Fibroblast of skin of scalp (primary cell): ENCODE measurements at regions not wholly inside any gene's neighbourhood (a gene's known extent, or its start where the extent isn't known, plus 50 kb on each side); places are given as distances from the start of the nearest gene placed in this dataset.
"Not testable (repeated sequence)": the region's sequence is repeated elsewhere in the genome, so short reads cannot be mapped to it uniquely, and the experiment has no call there.

Source experiments
- DNase-seq: peaks from one replicate; pipeline ENCODE4 v3.0.0-alpha.2; 2013

GRCh38 chr6:84349542-84349941, 122.1 kb upstream of the CEP162 start:
- DNase-seq = no peak

GRCh38 chr6:84348801-84349200, 121.4 kb upstream of the CEP162 start:
- DNase-seq = no peak

DNA sequence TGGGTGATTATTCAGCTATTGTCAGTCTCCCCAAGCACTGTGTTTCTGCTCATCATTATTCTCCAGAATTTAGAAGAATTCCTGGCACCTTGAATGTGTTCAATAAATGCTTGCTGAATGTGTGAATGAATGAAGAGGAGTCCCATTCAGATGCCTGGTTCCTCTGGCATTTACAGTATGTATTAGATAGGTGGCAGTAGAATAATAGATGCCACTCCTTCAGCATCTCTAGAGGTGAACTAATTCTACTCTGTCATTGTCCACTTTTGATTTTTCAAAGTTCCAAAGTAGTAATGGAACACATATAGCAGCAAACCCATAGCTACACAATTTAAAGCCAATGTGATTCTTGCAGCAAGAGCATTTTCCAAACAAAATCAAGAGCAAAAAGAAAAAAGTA, 118.9 kb upstream of the CEP162 start:
- DNase-seq = peak; percentile 7

DNA sequence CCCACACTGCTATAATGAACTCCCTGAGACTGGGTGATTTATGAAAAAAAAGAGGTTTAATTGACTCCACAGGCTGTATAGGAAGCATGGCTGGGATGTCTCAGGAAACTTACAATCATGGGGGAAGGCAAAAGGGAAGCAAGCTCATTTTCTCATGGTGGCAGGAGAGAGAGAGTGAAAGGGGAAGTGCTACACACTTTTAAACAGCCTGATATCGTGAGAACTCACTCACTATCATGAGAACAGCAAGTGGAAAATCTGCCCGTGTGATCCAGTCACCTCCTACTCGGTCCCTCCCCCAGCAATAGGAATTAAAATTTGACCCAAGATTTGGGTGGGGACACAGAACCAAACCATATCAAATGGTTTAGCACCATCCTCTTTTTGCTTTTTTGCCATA, 116.6 kb upstream of the CEP162 start:
- no peak for DNase-seq

DNA sequence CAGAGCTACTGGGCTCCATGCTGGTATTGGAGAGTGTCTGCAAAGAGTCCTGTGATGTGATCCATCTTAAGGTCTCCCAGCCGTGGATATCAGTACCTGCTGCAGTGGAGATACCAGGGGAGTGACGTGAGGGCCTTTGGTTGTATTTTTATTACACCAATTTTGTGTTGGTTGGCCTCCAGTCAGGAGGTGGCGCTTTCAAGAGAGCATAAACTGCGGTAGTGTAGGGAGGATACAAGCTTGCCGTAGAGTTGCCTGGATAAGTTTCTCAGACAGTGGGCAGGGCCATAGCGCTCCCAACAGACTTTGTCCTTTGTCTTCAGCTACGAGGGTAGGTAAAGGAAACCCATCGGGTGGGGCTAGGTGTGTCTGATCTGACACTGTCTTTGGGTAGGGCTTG, 113.0 kb upstream of the CEP162 start:
- no peak for DNase-seq

DNA sequence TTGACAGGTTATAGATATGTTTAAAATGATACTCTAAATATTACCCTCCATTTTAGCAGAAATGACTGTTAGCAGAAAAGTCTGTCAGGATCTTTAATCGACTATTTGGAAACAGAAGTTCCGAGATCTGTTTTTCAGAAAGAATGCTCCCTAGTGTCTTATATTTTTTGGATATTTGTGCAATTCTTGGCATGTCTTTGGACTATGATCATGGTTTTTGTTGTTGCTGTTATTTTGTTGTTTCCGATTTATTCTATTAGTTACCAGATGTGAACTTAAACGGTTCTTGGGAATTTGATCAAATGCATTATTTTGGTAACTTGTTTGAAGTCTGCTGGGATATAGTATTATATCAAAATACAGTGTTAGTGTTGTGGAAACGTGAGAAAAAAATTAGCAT, 106.4 kb upstream of the CEP162 start:
- DNase-seq = no peak

DNA sequence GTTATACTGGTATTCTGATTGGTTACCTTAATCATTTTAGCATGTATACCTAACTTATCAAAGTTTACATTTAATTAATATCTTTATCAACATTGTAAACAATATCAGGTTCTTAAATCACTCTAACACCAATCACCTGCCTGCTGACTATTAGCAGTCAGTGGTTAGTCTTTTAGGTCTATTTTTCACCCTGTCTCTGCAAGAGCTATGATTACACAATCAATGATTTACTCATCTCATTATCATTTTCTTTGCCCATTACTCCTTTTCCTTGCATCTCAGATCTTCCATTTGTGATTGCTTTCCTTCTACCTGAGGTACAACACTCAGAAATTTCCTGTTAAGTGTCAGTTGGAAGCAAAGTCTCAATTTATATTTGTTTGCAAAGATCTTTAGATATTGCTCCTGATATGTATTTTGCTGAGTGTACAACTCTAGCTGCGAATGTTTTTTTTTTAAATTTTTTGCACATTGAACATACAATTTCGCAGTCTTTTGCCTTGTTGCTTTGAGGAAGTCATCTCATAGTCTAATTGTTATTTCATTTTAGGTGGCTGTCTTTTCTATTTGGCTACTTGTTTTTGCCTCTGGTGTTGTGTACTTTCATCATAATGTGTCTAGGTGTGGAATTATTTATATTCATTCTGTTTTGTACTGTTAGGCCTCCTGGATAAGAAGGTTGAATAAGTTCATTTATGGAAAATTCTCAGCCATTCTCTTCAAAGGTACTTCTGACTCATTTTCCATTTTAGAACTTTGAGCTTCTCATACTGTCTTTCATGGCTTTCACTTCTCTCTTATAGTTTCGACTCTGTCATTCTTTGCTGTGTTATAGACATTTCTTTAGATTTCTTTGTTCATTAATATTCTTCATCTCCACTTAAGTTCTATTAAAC, 104.9 kb upstream of the CEP162 start:
- no peak for DNase-seq

GRCh38 chr6:84330325-84330724, 102.9 kb upstream of the CEP162 start:
- DNase-seq = no peak

GRCh38 chr6:84329516-84329915, 102.1 kb upstream of the CEP162 start:
- DNase-seq = no peak

DNA sequence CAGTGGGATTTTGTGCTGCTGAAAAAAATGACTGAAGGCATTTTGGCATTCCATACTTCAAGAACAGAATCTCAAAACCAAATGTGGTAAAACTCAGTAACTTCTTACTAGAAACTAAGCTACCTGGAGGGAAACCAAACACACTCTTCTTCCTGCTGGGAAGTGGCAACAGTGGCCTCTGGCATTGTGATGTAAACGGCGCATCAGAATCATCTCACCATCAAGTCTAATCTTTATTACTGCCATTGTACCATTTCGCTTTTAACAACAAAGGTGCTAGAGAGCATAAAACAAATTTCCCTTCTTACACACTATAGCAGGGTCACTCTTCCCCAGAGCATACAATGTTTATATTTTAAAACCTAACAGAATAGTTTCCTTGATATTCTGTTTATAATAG, 101.6 kb upstream of the CEP162 start:
- no peak for DNase-seq

DNA sequence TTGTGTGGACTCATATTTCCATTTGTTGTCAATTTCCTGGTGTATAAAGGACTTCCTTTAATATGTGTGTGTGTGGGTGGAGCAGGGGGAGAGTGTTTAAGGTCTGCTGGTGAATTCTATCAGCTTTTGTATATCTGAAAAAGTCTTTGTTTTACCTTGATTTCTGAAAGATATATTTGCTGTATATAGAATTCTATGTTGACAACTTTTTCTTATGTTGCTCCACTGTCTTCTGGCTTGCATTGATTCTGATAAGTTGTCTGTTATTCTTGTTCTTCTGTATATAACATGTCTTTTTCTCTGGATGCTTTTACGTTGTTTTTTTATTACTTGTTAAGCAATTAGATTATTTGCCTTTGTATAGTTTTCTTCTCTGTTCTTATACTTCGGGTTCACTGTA, 90.0 kb upstream of the CEP162 start:
- DNase-seq = no peak

DNA sequence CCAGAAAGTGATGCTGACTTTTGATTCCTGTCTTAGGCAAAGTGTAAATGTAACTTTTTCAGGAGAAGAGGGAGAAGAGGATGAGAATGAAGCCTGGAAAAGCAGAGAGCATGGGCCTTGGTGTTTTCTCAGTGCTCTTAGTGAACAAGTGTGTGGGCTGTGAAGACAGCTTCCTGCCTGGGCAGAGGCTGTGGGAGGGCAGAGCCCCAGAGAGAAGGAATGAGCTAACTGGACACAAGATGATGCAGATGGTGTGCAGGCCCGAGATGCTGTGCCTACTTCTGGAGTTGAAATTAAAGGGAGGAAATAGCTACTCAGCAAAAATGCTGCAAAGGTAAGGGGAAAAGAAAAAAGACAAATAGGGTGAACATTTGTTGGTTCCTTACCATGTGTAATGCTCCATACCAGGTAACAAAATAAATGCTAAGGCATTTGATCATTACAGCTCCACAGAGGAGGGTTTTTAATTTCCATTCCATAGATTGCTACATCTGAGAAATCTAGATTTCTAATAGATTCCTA, 87.0 kb upstream of the CEP162 start:
- DNase-seq = no peak

DNA sequence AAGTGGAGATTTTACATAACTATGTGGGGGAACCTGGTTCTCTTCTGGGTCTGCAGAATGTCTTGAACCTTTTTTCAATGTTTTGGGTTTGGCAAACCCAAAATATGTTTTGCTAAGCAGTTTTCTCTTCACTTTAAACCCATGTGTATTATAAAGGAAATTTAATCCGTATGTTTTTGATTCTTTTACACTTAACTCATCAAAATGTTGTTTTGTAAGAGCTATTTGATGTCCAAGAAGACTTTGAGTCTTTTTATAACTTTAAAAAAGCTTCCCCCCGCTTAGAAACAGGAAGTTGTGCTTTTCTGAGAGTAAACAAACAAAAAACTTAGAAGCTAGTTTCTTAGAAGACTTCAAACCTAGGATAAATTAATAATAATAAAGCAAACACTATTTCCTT, 81.9 kb upstream of the CEP162 start:
- DNase-seq = no peak

DNA sequence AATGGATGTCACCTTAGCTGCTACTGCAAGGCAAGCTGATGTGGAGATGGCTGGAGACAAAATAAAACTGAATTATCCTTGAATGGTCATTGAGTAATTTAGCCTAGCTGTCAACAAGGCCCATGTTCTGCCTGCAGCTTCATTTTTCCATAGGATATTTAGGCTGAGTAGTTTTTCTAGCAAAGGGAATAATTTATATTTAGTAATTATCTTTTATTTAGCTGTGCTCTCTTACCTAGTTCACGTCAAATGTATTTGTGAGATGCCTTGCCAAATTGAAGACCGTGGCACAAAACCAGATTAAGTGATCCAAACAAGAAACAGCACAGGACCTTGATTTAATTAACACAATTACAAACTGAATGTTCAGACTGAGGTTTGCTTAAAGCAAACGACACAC, 77.4 kb upstream of the CEP162 start:
- DNase-seq = no peak

DNA sequence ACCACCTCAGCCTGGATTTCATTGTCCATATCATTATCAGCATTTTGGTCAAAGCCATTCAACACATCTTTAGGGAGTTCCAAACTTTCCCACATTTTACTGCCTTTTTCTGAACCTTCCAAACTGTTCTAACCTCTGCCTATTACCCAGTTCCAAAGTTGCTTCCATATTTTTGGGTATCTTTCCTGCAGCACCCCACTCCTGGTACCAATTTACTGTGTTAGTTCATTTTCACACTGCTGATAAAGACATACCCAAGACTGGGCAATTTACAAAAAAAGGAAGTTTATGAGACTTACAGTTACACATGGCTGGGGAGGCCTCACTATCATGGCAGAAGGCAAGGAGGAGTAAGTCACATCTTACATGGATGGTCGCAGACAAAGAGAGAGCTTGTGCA, 63.6 kb upstream of the CEP162 start:
- DNase-seq = not testable (repeated sequence)

DNA sequence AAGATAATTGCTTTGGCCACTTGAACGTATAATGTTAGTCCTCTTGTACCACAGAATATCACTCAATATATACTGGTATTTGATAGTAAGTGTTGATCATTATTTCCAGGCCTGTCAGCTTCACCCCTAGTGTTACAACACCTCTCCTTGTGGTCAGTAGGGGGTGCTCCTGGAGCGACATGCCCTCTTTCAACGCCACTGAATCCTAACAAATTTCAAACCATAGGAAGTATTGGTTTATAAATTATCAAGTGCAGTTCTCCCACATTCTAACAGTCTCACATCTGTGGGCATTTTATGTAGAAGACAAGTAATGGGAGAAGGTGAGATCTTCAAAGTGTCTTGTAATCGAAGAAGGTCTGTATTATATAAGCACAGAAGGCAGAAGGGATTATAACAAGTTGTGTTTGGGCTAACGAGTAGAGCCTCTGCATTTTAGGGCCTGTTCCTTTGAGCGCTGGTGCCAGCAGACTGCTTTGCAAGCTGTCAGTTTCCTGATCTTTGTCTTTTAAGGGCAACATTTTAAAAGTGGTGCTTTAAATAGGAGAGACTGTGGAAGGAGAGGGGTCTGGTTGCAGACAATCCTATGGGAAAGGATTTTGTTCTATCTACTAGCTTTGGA, 57.1 kb upstream of the CEP162 start:
- DNase-seq = peak; percentile 23

DNA sequence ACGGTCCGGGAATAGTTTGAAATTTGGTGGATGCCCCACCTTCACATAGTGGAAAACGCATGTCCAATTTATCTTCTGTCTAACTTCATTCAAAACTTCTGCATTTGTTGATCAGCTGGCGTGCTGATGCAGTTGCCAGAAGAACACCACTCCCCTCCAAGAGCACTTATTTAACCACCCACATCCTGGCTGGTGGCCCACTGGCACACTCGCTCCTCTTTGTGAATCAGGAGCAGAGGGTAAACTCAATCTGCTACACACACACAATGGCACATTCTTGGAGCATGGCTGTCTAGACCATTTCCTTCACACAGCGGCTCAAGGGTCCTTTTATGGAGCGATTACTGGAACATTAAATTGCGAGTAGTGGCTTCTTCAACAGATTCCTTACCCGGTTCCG, 55.1 kb upstream of the CEP162 start:
- peak; percentile 77 for DNase-seq

DNA sequence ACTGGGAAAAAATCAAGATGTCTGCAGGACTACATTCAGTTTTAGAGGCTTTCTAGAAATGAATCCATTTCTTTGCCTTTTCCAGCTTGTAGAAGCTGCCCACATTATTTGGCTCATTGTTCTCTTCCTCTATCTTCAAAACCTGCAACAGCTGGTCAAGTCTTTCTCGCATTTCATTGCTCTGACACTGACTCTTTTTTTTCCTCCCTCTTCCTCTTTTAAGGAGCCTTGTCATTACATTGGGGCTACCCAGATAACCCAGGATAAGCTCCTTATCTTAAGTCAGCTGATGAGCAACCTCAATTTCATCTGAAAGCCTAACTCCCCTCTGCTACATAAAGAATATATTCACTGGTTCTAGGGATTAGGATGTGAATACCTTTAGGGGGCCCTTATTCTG, 53.2 kb upstream of the CEP162 start:
- DNase-seq = no peak

DNA sequence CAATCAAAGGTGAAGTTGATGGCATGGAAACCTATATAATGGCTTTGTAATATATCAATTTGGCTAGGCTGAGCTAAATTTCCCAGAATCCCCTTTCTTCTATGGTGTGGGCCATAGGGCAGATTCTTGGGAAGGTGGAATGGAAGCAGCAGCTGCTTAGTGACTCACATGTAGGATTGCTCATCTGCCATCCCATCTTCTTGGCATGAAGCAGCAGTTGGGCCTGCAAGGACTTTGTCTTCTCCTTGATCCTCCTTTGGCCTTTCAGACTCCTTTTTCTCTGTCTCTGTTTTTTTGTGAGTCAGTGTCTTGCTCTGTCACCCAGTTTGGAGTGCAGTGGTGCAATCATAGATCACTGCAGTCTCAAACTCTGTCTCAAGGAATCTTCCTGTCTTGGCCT, 52.6 kb upstream of the CEP162 start:
- peak; percentile 63 for DNase-seq

DNA sequence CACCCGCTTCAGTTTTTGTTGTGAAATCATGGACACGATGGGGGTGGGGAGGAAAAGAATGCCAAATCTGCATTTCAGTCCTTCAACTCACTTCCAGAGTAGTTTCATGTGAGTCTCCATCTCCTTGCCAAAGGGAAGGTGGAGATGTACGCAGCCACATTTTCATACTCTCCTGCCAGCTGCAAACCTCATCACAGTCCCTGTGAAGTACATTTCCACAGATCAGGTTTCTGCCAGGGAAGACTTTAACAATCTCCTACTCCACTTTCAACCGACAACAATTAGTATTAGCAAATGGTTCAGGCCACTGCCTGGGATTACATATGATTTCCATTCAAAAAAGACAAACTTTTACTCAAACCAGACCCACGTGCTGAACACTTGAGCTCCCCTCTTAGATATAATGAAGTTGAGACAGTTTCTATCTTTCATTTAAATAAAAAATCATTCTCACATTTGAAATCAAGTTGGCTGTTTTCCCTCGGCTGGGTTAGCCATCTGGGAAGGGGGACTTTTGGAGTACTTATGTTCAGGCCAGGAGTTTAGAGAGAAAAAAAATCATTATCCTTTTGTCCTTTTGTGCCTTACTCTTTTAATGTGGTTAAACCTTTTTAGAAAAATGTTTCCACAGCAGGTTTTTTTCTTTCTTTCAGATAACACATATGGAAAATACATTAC, 51.0 kb upstream of the CEP162 start:
- DNase-seq = peak; percentile 20
